ENCODE measurements at regions not wholly inside any gene's neighbourhood (a gene's known extent, or its start where the extent isn't known, plus 50 kb on each side); places are given as distances from the start of the nearest gene placed in this dataset.

- Histone ChIP-seq H3K4me3 (ENCODE audit: control insufficient read depth in 2 of 3, extremely low read depth in 1 of 3, insufficient read depth in 2 of 3, low read depth in 1 of 3, low read length in 3 of 3) (no peak overlapping the region), H2AFZ (ENCODE audit: control insufficient read depth, low read length) (no peak overlapping the region), H3K9ac (ENCODE audit: control insufficient read depth, extremely low read depth, insufficient read depth, low read length) (no peak overlapping the region), H3K79me2 (ENCODE audit: control insufficient read depth, insufficient read depth, low read length) (no peaks in the 10 kb centered on the region), H3K36me3 (ENCODE audit: control insufficient read depth in 2 of 2, extremely low read depth in 1 of 2, insufficient read depth in 2 of 2, low read length in 2 of 2) (no peaks in the 10 kb centered on the region), H3K9me3 (ENCODE audit: control insufficient read depth, low read depth, low read length) (no peaks in the 10 kb centered on the region), H3K27me3 (ENCODE audit: control insufficient read depth, extremely low read depth, insufficient read depth, low read length) (no peaks in the 10 kb centered on the region), H3K9me1 (ENCODE audit: control insufficient read depth, extremely low read depth, insufficient read depth, low read length) (no peaks in the 10 kb centered on the region), H3K27ac (ENCODE audit: control insufficient read depth, insufficient read depth, low read length) (no peak overlapping the region), H3K4me1 (ENCODE audit: control insufficient read depth, extremely low read depth, insufficient read depth, low read length) (no peaks in the 10 kb centered on the region), H4K20me1 (ENCODE audit: control insufficient read depth, extremely low read depth, insufficient read depth, low read length) (no peaks in the 10 kb centered on the region), H3K4me2 (ENCODE audit: control insufficient read depth, extremely low read depth, insufficient read depth, low read depth, low read length) (no peak overlapping the region)
- TF ChIP-seq, protein P1, sequence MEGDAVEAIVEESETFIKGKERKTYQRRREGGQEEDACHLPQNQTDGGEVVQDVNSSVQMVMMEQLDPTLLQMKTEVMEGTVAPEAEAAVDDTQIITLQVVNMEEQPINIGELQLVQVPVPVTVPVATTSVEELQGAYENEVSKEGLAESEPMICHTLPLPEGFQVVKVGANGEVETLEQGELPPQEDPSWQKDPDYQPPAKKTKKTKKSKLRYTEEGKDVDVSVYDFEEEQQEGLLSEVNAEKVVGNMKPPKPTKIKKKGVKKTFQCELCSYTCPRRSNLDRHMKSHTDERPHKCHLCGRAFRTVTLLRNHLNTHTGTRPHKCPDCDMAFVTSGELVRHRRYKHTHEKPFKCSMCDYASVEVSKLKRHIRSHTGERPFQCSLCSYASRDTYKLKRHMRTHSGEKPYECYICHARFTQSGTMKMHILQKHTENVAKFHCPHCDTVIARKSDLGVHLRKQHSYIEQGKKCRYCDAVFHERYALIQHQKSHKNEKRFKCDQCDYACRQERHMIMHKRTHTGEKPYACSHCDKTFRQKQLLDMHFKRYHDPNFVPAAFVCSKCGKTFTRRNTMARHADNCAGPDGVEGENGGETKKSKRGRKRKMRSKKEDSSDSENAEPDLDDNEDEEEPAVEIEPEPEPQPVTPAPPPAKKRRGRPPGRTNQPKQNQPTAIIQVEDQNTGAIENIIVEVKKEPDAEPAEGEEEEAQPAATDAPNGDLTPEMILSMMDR (optimal IDR thresholded peaks at IDR 0.05 in 1 of 3, IDR thresholded peaks at IDR 0.05 in 1 of 3, conservative IDR thresholded peaks at IDR 0.05 in 1 of 3; ENCODE audit: extremely low read depth in 1 of 3, insufficient read depth in 2 of 3, low read length in 3 of 3), result no peak
- TF ChIP-seq EZH2 (IDR thresholded peaks at IDR 0.05; ENCODE audit: low read length), result no peak
- dilution Hi-C loops (cut with MboI; ENCODE audit: extremely low pct_ligation_motif_present, low sequenced_read_pairs), result no loop called here
- FAIRE-seq (no peak), DNase-seq (ENCODE audit: low read depth, low spot score) (no peak)
Observed at GRCh38 chr13:71087006-71087405, 780.0 kb downstream of the DACH1 start.

DNA sequence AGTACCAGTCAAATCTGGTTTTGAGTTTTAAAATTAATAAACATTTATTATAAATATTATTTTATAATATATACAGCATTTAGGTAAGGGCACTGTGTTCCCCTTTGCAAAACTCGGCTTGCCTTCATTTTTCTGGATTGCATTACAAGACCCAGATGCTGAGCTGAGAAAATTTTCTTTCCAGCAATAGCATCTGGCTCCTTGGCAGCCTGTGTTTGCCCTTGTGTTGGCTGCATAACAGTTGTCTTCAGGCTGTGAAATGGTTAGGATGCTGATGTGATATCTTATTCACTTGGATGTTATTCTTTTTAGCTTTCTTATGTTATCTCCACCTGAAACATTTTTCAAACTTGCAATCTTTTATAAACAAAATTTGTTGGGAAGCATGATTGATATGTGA, 784.4 kb downstream of the DACH1 start:
- Histone ChIP-seq H3K9me3 (ENCODE audit: control insufficient read depth, low read depth, low read length) (no peaks in the 10 kb centered on the region), H3K4me2 (ENCODE audit: control insufficient read depth, extremely low read depth, insufficient read depth, low read depth, low read length) (no peak overlapping the region), H3K9ac (ENCODE audit: control insufficient read depth, extremely low read depth, insufficient read depth, low read length) (no peak overlapping the region), H3K79me2 (ENCODE audit: control insufficient read depth, insufficient read depth, low read length) (no peaks in the 10 kb centered on the region), H3K27me3 (ENCODE audit: control insufficient read depth, extremely low read depth, insufficient read depth, low read length) (no peaks in the 10 kb centered on the region), H3K4me3 (ENCODE audit: control insufficient read depth in 2 of 3, extremely low read depth in 1 of 3, insufficient read depth in 2 of 3, low read depth in 1 of 3, low read length in 3 of 3) (no peak overlapping the region), H4K20me1 (ENCODE audit: control insufficient read depth, extremely low read depth, insufficient read depth, low read length) (no peaks in the 10 kb centered on the region), H3K9me1 (ENCODE audit: control insufficient read depth, extremely low read depth, insufficient read depth, low read length) (no peaks in the 10 kb centered on the region), H2AFZ (ENCODE audit: control insufficient read depth, low read length) (no peak overlapping the region), H3K4me1 (ENCODE audit: control insufficient read depth, extremely low read depth, insufficient read depth, low read length) (no peaks in the 10 kb centered on the region), H3K36me3 (ENCODE audit: control insufficient read depth in 2 of 2, extremely low read depth in 1 of 2, insufficient read depth in 2 of 2, low read length in 2 of 2) (no peaks in the 10 kb centered on the region), H3K27ac (ENCODE audit: control insufficient read depth, insufficient read depth, low read length) (no peak overlapping the region)
- TF ChIP-seq EZH2 (IDR thresholded peaks at IDR 0.05; ENCODE audit: low read length), result no peak
- TF ChIP-seq, protein P1 (optimal IDR thresholded peaks at IDR 0.05 in 1 of 3, IDR thresholded peaks at IDR 0.05 in 1 of 3, conservative IDR thresholded peaks at IDR 0.05 in 1 of 3; ENCODE audit: extremely low read depth in 1 of 3, insufficient read depth in 2 of 3, low read length in 3 of 3), result no peak
- dilution Hi-C loops (cut with MboI; ENCODE audit: extremely low pct_ligation_motif_present, low sequenced_read_pairs), result no loop called here
- DNase-seq (ENCODE audit: low read depth, low spot score) (no peak), FAIRE-seq (no peak)
